ENCODE measurements at regions not wholly inside any gene's neighbourhood (a gene's known extent, or its start where the extent isn't known, plus 50 kb on each side); places are given as distances from the start of the nearest gene placed in this dataset.

DNA sequence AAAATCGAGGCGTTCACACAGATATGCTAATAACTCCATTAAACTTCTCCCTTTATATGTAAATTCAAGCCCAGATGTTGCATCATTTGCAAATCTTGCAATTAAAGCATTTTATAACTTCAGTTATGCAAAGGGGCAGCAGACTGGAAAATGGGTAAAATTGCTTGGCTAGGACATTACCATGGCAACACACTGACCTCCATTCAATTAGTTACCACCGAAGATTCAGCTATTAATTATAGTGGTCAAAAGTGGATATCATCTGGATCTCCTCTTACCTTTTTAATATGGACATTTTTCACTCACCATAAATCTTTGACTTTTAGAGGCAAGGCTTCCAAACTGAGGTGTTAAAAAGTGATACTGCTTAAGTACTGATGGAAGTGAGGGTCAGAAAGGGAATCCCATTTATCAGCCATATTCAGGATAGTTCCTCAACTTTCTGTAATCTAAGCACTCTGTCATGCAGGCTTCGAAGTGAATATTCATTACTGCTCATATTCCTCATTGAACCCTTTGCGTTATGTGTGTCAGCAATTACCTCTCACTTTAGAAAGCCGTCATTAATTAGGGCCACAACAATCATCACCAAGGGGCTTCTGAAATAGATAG lies 386.2 kb upstream of the ROBO2 start:
- H3K4me1 Mint-ChIP-seq = no peaks in the 10 kb centered on the region
- TF ChIP-seq, protein P1, sequence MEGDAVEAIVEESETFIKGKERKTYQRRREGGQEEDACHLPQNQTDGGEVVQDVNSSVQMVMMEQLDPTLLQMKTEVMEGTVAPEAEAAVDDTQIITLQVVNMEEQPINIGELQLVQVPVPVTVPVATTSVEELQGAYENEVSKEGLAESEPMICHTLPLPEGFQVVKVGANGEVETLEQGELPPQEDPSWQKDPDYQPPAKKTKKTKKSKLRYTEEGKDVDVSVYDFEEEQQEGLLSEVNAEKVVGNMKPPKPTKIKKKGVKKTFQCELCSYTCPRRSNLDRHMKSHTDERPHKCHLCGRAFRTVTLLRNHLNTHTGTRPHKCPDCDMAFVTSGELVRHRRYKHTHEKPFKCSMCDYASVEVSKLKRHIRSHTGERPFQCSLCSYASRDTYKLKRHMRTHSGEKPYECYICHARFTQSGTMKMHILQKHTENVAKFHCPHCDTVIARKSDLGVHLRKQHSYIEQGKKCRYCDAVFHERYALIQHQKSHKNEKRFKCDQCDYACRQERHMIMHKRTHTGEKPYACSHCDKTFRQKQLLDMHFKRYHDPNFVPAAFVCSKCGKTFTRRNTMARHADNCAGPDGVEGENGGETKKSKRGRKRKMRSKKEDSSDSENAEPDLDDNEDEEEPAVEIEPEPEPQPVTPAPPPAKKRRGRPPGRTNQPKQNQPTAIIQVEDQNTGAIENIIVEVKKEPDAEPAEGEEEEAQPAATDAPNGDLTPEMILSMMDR (IDR thresholded peaks at IDR 0.05) = no peak
- TF ChIP-seq EZH2 (IDR thresholded peaks at IDR 0.05; ENCODE audit: borderline replicate concordance, insufficient read depth, low read depth, low read length, poor library complexity, severe bottlenecking) = no peak
- Histone ChIP-seq H2AFZ (ENCODE audit: insufficient read depth, low read depth, low read length, poor library complexity, severe bottlenecking) (no peak overlapping the region), H3K4me2 (replicated peaks; ENCODE audit: low read depth, low read length, poor library complexity, severe bottlenecking) (no peak overlapping the region), H3K36me3 (replicated peaks in 1 of 2; ENCODE audit: control extremely low read depth in 1 of 2, control insufficient read depth in 1 of 2, extremely low read depth in 1 of 2, insufficient read depth in 2 of 2, low read length in 1 of 2) (no peaks in the 10 kb centered on the region), H3K9ac (ENCODE audit: low read length) (no peak overlapping the region), H3K4me3 (ENCODE audit: control extremely low read depth in 1 of 5, extremely low read depth in 1 of 5, insufficient read depth in 1 of 5, low read depth in 2 of 5, low read length in 4 of 5) (no peak overlapping the region), H3K79me2 (ENCODE audit: control insufficient read depth, insufficient read depth, low read length) (no peaks in the 10 kb centered on the region), H3K27me3 (replicated peaks in 1 of 4; ENCODE audit: control extremely low read depth in 1 of 4, control insufficient read depth in 3 of 4, insufficient read depth in 4 of 4, low read length in 3 of 4) (no peaks in the 10 kb centered on the region), H3K9me3 (ENCODE audit: control extremely low read depth in 1 of 3, control insufficient read depth in 2 of 3, insufficient read depth in 1 of 3, low read length in 2 of 3) (no peaks in the 10 kb centered on the region), H3K27ac (ENCODE audit: low read length in 2 of 2) (no peak overlapping the region), H3K4me1 (ENCODE audit: control insufficient read depth in 2 of 2, insufficient read depth in 2 of 2, low read length in 2 of 2) (no peaks in the 10 kb centered on the region), H4K20me1 (ENCODE audit: control insufficient read depth, insufficient read depth, low read length, poor library complexity, severe bottlenecking) (no peaks in the 10 kb centered on the region)
- DNase-seq (no peak), ATAC-seq (ENCODE audit: low read depth) (no peak)
- no peaks in the 10 kb centered on the region for H3K27me3 Mint-ChIP-seq
- H3K4me3 Mint-ChIP-seq = no peak overlapping the region
- H3K27ac Mint-ChIP-seq = no peak overlapping the region
- POLR2A ChIA-PET = no interaction called here
- CTCF ChIA-PET = no interaction called here
- no peaks in the 10 kb centered on the region for H3K9me3 Mint-ChIP-seq (ENCODE audit: insufficient read depth)
- 67% methylated on average over 1 of the region's 6 CpGs for WGBS (ENCODE audit: insufficient coverage)
- intact Hi-C loops (cut with micrococcal nuclease) = no loop called here

DNA sequence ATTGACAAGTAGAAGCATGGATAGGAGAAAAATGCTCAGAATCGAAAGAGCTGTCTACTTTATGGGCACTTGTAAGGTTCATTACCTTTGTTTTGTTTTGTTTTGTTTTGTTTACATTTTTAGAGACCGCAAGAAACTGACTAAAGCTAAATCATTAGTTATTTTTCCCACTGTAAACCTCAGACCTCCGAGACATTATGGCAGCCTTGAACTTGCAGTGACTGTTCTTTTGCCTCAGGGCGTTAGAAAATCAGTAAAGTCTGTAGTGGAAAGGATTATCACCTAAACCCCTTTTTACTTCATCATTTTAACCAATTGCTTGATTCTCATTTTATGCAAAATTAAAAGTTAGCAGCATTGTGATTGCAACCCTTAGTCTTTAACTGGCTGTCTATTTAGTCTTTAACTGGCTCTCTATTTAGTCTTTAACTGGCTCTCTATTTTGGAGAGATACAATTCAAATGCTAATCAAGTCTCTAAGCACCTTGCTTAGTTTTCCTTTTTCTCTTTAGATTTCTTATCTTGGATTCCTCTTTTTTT lies 383.3 kb upstream of the ROBO2 start:
- intact Hi-C loops (cut with micrococcal nuclease) = no loop called here
- no peaks in the 10 kb centered on the region for H3K4me1 Mint-ChIP-seq
- no peak overlapping the region for H3K27ac ChIP-seq (ENCODE audit: low read length in 2 of 2)
- ATAC-seq (ENCODE audit: low read depth) (no peak), DNase-seq (no peak)
- H2AFZ ChIP-seq (ENCODE audit: insufficient read depth, low read depth, low read length, poor library complexity, severe bottlenecking) = no peak overlapping the region
- no peaks in the 10 kb centered on the region for H3K27me3 ChIP-seq (replicated peaks in 1 of 4; ENCODE audit: control extremely low read depth in 1 of 4, control insufficient read depth in 3 of 4, insufficient read depth in 4 of 4, low read length in 3 of 4)
- no peak for TF ChIP-seq EZH2 (IDR thresholded peaks at IDR 0.05; ENCODE audit: borderline replicate concordance, insufficient read depth, low read depth, low read length, poor library complexity, severe bottlenecking)
- TF ChIP-seq, protein P1 (IDR thresholded peaks at IDR 0.05) = no peak
- no CpG with 5 or more reads among the region's 4 CpGs for WGBS (ENCODE audit: insufficient coverage)
- ChIA-PET POLR2A (no interaction called here), CTCF (no interaction called here)
- H3K4me2 ChIP-seq (replicated peaks; ENCODE audit: low read depth, low read length, poor library complexity, severe bottlenecking) = no peak overlapping the region
- no peaks in the 10 kb centered on the region for H3K27me3 Mint-ChIP-seq
- no peaks in the 10 kb centered on the region for H3K4me1 ChIP-seq (ENCODE audit: control insufficient read depth in 2 of 2, insufficient read depth in 2 of 2, low read length in 2 of 2)
- H3K9me3 Mint-ChIP-seq (ENCODE audit: insufficient read depth) = no peaks in the 10 kb centered on the region
- H3K4me3 ChIP-seq (ENCODE audit: control extremely low read depth in 1 of 5, extremely low read depth in 1 of 5, insufficient read depth in 1 of 5, low read depth in 2 of 5, low read length in 4 of 5) = no peak overlapping the region
- no peaks in the 10 kb centered on the region for H3K79me2 ChIP-seq (ENCODE audit: control insufficient read depth, insufficient read depth, low read length)
- no peaks in the 10 kb centered on the region for H4K20me1 ChIP-seq (ENCODE audit: control insufficient read depth, insufficient read depth, low read length, poor library complexity, severe bottlenecking)
- H3K9me3 ChIP-seq (ENCODE audit: control extremely low read depth in 1 of 3, control insufficient read depth in 2 of 3, insufficient read depth in 1 of 3, low read length in 2 of 3) = no peaks in the 10 kb centered on the region
- H3K36me3 ChIP-seq (replicated peaks in 1 of 2; ENCODE audit: control extremely low read depth in 1 of 2, control insufficient read depth in 1 of 2, extremely low read depth in 1 of 2, insufficient read depth in 2 of 2, low read length in 1 of 2) = no peaks in the 10 kb centered on the region
- H3K27ac Mint-ChIP-seq = no peak overlapping the region
- no peak overlapping the region for H3K9ac ChIP-seq (ENCODE audit: low read length)
- H3K4me3 Mint-ChIP-seq = no peak overlapping the region
